NB4 (cell line): ENCODE measurements at regions not wholly inside any gene's neighbourhood (a gene's known extent, or its start where the extent isn't known, plus 50 kb on each side); places are given as distances from the start of the nearest gene placed in this dataset.

Source experiments
- DNase-seq: peaks from one replicate; pipeline ENCODE4 v3.0.0; 2010; ENCODE audit warnings: low read depth
- H3K4me3 ChIP-seq: one replicate; pipeline ENCODE4 v1.5.1; 2011; ENCODE audit warnings: mild to moderate bottlenecking, low read depth, low read length, moderate library complexity
- MYC ChIP-seq: IDR thresholded peaks from 2 replicates; pipeline ENCODE4 v1.6.1; 2011; ENCODE audit warnings: low read depth, low read length
- POLR2A ChIP-seq: IDR thresholded peaks from 2 replicates; pipeline ENCODE4 v1.6.1; 2011; ENCODE audit warnings: mild to moderate bottlenecking; ENCODE audit not compliant: insufficient read length; ENCODE audit errors: extremely low read depth
- TF ChIP-seq, protein P1 (sequence below): IDR thresholded peaks from 2 replicates; pipeline ENCODE4 v1.6.1; 2011; ENCODE audit warnings: low read depth, low read length
- TF ChIP-seq, protein P2 (sequence below): IDR thresholded peaks from one replicate; pipeline ENCODE4 v1.5.1; 2012; ENCODE audit warnings: low read depth, low read length

DNA sequence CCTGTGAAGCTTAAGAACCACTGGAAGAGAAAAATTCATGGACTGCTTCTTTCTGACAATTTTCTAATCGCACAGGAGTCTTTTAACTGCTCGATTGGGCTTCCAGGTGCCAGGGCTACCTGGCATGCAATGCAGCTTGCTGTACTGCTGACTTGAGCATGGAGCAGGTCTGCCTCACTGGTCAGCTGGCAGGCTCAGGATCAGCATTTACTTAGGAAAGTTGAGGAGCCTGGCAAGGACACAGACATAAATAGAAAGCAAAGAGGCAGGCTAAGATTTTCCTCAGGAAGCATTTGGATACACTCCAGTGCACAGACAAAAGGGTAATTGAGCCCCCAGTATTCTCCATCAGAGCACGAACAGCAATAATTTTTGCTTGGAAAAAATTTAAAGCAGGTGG lies 163.5 kb downstream of the CSNK2A3 start:
- DNase-seq, result no peak
- TF ChIP-seq, protein P1, sequence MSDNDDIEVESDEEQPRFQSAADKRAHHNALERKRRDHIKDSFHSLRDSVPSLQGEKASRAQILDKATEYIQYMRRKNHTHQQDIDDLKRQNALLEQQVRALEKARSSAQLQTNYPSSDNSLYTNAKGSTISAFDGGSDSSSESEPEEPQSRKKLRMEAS, result no peak
- TF ChIP-seq, protein P2, sequence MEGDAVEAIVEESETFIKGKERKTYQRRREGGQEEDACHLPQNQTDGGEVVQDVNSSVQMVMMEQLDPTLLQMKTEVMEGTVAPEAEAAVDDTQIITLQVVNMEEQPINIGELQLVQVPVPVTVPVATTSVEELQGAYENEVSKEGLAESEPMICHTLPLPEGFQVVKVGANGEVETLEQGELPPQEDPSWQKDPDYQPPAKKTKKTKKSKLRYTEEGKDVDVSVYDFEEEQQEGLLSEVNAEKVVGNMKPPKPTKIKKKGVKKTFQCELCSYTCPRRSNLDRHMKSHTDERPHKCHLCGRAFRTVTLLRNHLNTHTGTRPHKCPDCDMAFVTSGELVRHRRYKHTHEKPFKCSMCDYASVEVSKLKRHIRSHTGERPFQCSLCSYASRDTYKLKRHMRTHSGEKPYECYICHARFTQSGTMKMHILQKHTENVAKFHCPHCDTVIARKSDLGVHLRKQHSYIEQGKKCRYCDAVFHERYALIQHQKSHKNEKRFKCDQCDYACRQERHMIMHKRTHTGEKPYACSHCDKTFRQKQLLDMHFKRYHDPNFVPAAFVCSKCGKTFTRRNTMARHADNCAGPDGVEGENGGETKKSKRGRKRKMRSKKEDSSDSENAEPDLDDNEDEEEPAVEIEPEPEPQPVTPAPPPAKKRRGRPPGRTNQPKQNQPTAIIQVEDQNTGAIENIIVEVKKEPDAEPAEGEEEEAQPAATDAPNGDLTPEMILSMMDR, result no peak
- TF ChIP-seq MYC (no peak), POLR2A (no peak)
- H3K4me3 ChIP-seq, result no peak overlapping the region

DNA sequence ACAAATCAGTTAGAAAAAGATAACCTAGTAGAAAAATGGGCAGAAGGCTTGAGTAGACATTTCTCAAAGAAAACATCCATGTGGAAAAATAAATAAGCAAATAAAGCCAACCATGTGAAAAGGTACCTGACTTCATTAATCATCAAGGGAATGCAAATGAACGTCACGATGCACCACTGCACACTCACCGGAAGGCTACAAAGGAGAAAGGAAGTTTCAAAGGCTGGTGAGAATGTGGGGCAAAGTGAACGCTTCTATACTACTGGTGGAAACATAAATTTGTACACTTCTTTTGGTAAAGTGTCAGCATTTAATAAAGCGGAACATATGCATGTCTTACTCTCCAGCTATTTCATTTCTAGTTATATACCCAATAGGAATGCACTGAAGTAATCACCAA lies 166.8 kb downstream of the CSNK2A3 start:
- H3K4me3 ChIP-seq, result no peak overlapping the region
- DNase-seq, result no peak
- TF ChIP-seq MYC (no peak), POLR2A (no peak)
- TF ChIP-seq, protein P2, result no peak
- TF ChIP-seq, protein P1, result no peak

DNA sequence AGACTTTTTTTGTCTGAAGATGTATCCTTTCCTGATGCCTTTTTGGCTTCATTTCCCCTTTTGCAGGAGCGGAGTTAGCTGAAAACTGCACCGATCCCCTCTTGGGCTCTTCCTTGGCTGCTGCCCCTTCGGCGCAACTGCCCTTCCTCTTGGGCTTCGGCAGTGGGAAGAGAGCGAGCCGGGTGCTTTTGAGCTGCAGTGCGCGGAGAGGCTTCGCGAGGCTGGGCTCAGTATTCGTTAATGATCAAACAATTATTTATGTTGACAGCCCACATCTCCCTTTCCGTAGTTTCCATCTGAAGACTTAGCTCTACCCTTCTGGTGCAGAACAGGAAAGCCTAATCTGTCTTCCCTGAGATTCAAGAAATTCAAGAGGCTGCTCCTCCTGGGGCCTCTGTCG lies 170.8 kb downstream of the CSNK2A3 start:
- TF ChIP-seq POLR2A (no peak), MYC (no peak)
- H3K4me3 ChIP-seq, result no peak overlapping the region
- no peak for DNase-seq

DNA sequence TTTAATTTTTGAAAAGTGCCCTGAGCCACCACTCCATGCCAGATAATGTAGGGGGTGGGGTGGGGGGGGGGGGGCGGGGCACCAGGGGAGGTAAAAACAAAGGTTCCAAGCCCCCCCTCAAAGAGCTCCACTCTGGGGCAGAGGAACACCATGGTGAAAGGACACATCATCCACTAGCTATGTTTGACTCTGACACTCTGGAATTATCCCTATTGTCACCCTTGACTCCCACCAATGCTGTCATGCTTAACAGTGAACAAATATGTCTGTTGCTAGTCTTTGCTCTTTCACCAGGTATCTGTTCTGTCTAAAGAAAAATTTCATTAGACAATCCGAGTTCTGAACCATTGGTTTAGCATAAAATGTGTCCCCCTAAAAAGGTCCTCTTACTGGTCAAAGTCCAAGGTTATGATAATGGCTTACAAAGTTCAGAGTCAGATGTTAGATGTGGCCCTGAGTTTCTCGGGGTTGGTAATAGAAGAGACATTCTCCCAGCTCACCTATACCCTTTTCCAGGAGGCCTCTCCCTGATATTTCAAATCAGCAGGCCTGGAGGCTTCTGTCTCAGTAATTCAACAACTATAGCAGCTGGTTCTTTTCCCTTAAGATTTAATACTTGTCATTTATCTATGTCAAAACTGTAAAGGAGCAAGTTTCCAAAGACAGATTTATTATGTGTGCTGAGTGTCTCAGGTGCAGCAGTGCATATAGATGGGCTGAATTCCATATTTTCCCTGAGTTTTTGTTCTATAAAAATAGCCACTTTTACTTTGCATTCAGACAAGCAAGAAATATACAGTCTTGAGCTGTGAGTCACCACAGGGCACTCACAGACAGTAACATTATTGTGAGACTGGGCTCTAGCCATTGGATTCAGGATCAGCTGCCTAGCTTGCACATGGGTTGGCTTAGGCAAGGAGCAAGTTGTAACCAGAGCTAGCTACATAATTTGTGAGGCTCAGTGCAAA lies 174.1 kb downstream of the CSNK2A3 start:
- TF ChIP-seq, protein P2, result no peak
- TF ChIP-seq POLR2A, result no peak
- TF ChIP-seq, protein P1, result no peak
- no peak for TF ChIP-seq MYC
- H3K4me3 ChIP-seq, result no peak overlapping the region
- DNase-seq, result no peak

DNA sequence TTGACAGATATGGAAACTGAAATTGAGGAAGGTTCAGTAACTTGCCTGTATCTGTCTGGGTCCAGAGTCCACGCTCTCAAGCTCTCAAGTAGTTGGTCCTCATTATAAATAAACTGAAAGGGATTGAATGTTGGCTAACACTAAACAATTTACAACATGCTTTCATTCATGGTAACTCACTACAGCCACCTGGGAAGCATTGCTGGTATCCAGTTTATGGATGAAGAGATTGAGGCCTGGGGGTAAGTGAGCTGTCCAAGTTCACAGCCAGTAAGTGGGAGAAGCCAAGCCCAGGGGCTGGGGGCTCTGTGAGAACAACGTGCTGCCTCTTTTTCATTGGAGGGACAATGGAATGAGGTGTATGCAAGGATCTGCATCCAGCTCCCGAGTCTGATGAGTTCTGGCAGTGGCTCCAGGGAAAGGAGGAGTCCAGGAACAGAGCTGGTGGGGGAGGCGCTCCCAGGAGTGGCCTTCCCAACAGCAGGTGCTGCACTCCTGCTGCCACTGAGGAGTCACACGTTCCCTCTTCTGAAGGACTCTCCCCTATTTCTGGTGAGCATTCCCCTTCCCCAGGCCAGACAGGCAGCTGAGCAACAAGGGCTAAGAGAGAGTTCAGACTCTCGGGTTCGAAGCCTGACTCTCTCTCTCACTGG lies 175.8 kb downstream of the CSNK2A3 start:
- no peak for DNase-seq
- no peak for TF ChIP-seq MYC
- TF ChIP-seq, protein P1, result no peak
- no peak for TF ChIP-seq POLR2A
- TF ChIP-seq, protein P2, result no peak
- H3K4me3 ChIP-seq, result no peak overlapping the region
